ENCODE measurements at regions not wholly inside any gene's neighbourhood (a gene's known extent, or its start where the extent isn't known, plus 50 kb on each side); places are given as distances from the start of the nearest gene placed in this dataset.

GRCh38 chr14:66240105-66240504, 246.1 kb upstream of the CCDC196 start:
- ATAC-seq (no peak), DNase-seq (ENCODE audit: low spot score) (no peak)
- Histone ChIP-seq H3K9me2 (ENCODE audit: insufficient read depth) (no peaks in the 10 kb centered on the region; the same call in 1 of the 2 replicates), H3K4me3 (no peak overlapping the region), H3K27me3 (ENCODE audit: insufficient read depth) (no peaks in the 10 kb centered on the region), H3K4me1 (ENCODE audit: insufficient read depth) (peaks cover 12% of the 10 kb centered on the region; the same call in 1 of the 2 replicates), H2AFZ (no peak overlapping the region), H3K4me2 (no peak overlapping the region), H3K79me2 (replicated peaks; ENCODE audit: insufficient read depth) (no peaks in the 10 kb centered on the region), H4K20me1 (replicated peaks; ENCODE audit: insufficient read depth) (no peaks in the 10 kb centered on the region), H3K27ac (ENCODE audit: low read depth) (no peak overlapping the region), H3K36me3 (ENCODE audit: insufficient read depth) (no peaks in the 10 kb centered on the region), H3F3A (replicated peaks; ENCODE audit: low read depth) (no peaks in the 10 kb centered on the region)
- H3K9me3 Mint-ChIP-seq: no peaks in the 10 kb centered on the region; the same call in 2 of the 3 replicates
- TF ChIP-seq, protein P1, sequence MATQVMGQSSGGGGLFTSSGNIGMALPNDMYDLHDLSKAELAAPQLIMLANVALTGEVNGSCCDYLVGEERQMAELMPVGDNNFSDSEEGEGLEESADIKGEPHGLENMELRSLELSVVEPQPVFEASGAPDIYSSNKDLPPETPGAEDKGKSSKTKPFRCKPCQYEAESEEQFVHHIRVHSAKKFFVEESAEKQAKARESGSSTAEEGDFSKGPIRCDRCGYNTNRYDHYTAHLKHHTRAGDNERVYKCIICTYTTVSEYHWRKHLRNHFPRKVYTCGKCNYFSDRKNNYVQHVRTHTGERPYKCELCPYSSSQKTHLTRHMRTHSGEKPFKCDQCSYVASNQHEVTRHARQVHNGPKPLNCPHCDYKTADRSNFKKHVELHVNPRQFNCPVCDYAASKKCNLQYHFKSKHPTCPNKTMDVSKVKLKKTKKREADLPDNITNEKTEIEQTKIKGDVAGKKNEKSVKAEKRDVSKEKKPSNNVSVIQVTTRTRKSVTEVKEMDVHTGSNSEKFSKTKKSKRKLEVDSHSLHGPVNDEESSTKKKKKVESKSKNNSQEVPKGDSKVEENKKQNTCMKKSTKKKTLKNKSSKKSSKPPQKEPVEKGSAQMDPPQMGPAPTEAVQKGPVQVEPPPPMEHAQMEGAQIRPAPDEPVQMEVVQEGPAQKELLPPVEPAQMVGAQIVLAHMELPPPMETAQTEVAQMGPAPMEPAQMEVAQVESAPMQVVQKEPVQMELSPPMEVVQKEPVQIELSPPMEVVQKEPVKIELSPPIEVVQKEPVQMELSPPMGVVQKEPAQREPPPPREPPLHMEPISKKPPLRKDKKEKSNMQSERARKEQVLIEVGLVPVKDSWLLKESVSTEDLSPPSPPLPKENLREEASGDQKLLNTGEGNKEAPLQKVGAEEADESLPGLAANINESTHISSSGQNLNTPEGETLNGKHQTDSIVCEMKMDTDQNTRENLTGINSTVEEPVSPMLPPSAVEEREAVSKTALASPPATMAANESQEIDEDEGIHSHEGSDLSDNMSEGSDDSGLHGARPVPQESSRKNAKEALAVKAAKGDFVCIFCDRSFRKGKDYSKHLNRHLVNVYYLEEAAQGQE (IDR thresholded peaks at IDR 0.05; ENCODE audit: unreplicated experiment): no peak
- no peak for TF ChIP-seq JUNB (IDR thresholded peaks at IDR 0.05; ENCODE audit: unreplicated experiment)
- TF ChIP-seq ETS1 (IDR thresholded peaks at IDR 0.05): no peak
- no peak for TF ChIP-seq NANOG (IDR thresholded peaks at IDR 0.05; ENCODE audit: borderline replicate concordance)
- no peak for TF ChIP-seq POLR2AphosphoS5 (IDR thresholded peaks at IDR 0.05; ENCODE audit: low read depth)
- H3K4me3 Mint-ChIP-seq: no peak overlapping the region
- H3K4me1 Mint-ChIP-seq: peaks cover 12% of the 10 kb centered on the region
- H3K27ac Mint-ChIP-seq: no peak overlapping the region
- H3K36me3 Mint-ChIP-seq (ENCODE audit: low read depth): no peaks in the 10 kb centered on the region
- H3K27me3 Mint-ChIP-seq (ENCODE audit: insufficient read depth, low read depth, poor library complexity): no peaks in the 10 kb centered on the region

DNA sequence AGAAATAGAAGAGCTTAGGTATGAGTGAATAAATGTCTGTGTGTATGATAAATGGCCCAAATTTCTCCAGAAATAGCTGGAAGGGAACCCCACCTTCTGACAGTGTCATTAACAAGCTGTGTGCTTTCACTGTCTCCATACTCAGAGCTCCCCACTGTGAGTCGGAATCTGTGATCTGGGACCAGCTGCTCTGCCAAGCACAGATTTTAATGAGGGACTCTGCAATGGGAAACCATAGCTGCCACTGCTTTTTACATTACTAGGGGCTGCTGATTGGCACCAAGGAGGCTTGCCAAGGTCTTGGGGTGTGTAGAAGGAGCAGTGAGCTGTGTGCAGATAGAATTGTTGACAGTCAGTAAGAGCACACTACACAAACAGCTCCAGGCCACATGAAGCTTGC, 244.2 kb upstream of the CCDC196 start:
- Mint-ChIP-seq H3K4me3 (no peak overlapping the region), H3K9me3 (no peaks in the 10 kb centered on the region; the same call in 2 of the 3 replicates), H3K4me1 (peaks cover 12% of the 10 kb centered on the region), H3K27ac (no peak overlapping the region), H3K27me3 (ENCODE audit: insufficient read depth, low read depth, poor library complexity) (no peaks in the 10 kb centered on the region), H3K36me3 (ENCODE audit: low read depth) (no peaks in the 10 kb centered on the region)
- H3K9me2 ChIP-seq (ENCODE audit: insufficient read depth): no peaks in the 10 kb centered on the region; the same call in 1 of the 2 replicates
- H3K27ac ChIP-seq (ENCODE audit: low read depth): no peak overlapping the region
- H3K27me3 ChIP-seq (ENCODE audit: insufficient read depth): no peaks in the 10 kb centered on the region
- no peaks in the 10 kb centered on the region for H3K79me2 ChIP-seq (replicated peaks; ENCODE audit: insufficient read depth)
- TF ChIP-seq ETS1 (IDR thresholded peaks at IDR 0.05) (no peak), ZNF114 (CRISPR knock-in tag; IDR thresholded peaks at IDR 0.05) (no peak), CTCF (conservative IDR thresholded peaks at IDR 0.05; ENCODE audit: low read depth in 2 of 2) (no peak), POLR2AphosphoS5 (IDR thresholded peaks at IDR 0.05; ENCODE audit: low read depth) (no peak), ZNF331 (CRISPR knock-in tag; IDR thresholded peaks at IDR 0.05; ENCODE audit: low read depth) (no peak), CREB1 (CRISPR knock-in tag; IDR thresholded peaks at IDR 0.05; ENCODE audit: low read depth) (no peak)
- TF ChIP-seq, protein P1 (IDR thresholded peaks at IDR 0.05; ENCODE audit: unreplicated experiment): no peak
- peaks cover 14% of the 10 kb centered on the region; the same call in 1 of the 2 replicates for H3K4me1 ChIP-seq (ENCODE audit: insufficient read depth)
- no peak overlapping the region for H2AFZ ChIP-seq
- ATAC-seq: no peak
- no peak overlapping the region for H3K4me2 ChIP-seq
- no peaks in the 10 kb centered on the region for H4K20me1 ChIP-seq (replicated peaks; ENCODE audit: insufficient read depth)
- no peak for DNase-seq (ENCODE audit: low spot score)
- no peaks in the 10 kb centered on the region for H3F3A ChIP-seq (replicated peaks; ENCODE audit: low read depth)
- H3K36me3 ChIP-seq (ENCODE audit: insufficient read depth): no peaks in the 10 kb centered on the region
- H3K4me3 ChIP-seq: no peak overlapping the region
